Esophagus muscularis mucosa (tissue), 4 donors: ENCODE measurements at regions not wholly inside any gene's neighbourhood (a gene's known extent, or its start where the extent isn't known, plus 50 kb on each side); places are given as distances from the start of the nearest gene placed in this dataset.

ENCODE experiments used
- DNase-seq: peaks from one replicate; pipeline ENCODE4 v3.0.0-alpha.2; 2017; ENCODE audit errors: extremely low spot score
- H3K27ac ChIP-seq, 4 donors: fragments of 200-600 bp; sonication (generic); replicated peaks in 1 of 4; 1 replicate in 3 of 4; 2 replicates in 1 of 4; pipeline ENCODE4 v1.5.1; 2016 to 2019; ENCODE audit warnings: mild to moderate bottlenecking in 1 of 4
- H3K27me3 ChIP-seq, 4 donors: fragments of 200-600 bp; sonication (generic); one replicate each; pipeline versions ENCODE4 v1.5.1 to v1.6.0; 2016 to 2019
- H3K36me3 ChIP-seq, 4 donors: fragments of 200-600 bp; sonication (generic); one replicate each; pipeline ENCODE4 v1.5.1; 2016 to 2019
- H3K4me1 ChIP-seq, 4 donors: fragments of 200-600 bp; sonication (generic); one replicate each; pipeline ENCODE4 v1.5.1; 2016 to 2019
- H3K4me3 ChIP-seq, 4 donors: fragments of 200-600 bp; sonication (generic); 1 replicate in 2 of 4; 2 replicates in 2 of 4; pipeline ENCODE4 v1.5.1; 2016 to 2019; ENCODE audit warnings: mild to moderate bottlenecking in 4 of 4, moderate library complexity in 1 of 4
- H3K9me3 ChIP-seq, 4 donors: fragments of 200-600 bp; sonication (generic); 1 replicate in 3 of 4; 2 replicates in 1 of 4; pipeline ENCODE4 v1.5.1; 2016 to 2019
- CTCF ChIP-seq, 3 experiments: fragments of 200-600 bp in 2 of 3; fragments of 450-650 bp in 1 of 3; sonication (generic) in 2 of 3; IDR thresholded peaks; one replicate each; pipeline ENCODE4 v1.5.1; 2017 to 2019; ENCODE audit warnings: antibody characterized with exemption in 3 of 3, mild to moderate bottlenecking in 2 of 3, moderate library complexity in 1 of 3
- EP300 ChIP-seq: sonication (generic); formaldehyde crosslinking; IDR thresholded peaks from one replicate; pipeline ENCODE4 v1.6.1; 2017; ENCODE audit warnings: antibody characterized with exemption
- POLR2A ChIP-seq: fragments of 450-650 bp; IDR thresholded peaks from one replicate; pipeline ENCODE4 v1.6.1; 2017; ENCODE audit warnings: antibody characterized with exemption, moderate library complexity, mild to moderate bottlenecking, low read depth
- POLR2AphosphoS5 ChIP-seq, 2 donors: sonication (generic); formaldehyde crosslinking; IDR thresholded peaks; one replicate each; pipeline ENCODE4 v1.6.1; 2017; ENCODE audit warnings: antibody characterized with exemption in 2 of 2
- whole genome bisulfite sequencing: methylation state at CpG from one replicate; pipeline ENCODE4 v1.1.5; 2018; 5-methylcytosine and 5-hydroxymethylcytosine counted together
- intact Hi-C: fragments of 100-400 bp; cut with DNase I; formaldehyde crosslinking; loops from one replicate; pipeline ENCODE4 v1.15.1; 2023

GRCh38 chr2:123747326-123747725 is 277.8 kb upstream of the CNTNAP5 start:
- H3K27me3 ChIP-seq, result no peaks in the 10 kb centered on the region
- TF ChIP-seq CTCF (IDR thresholded peaks at IDR 0.05) (no peak), POLR2A (no peak), EP300 (no peak), POLR2AphosphoS5 (IDR thresholded peaks at IDR 0.05) (no peak)
- H3K9me3 ChIP-seq, result no peaks in the 10 kb centered on the region
- no peak overlapping the region for H3K4me3 ChIP-seq
- no peaks in the 10 kb centered on the region for H3K36me3 ChIP-seq
- no peak overlapping the region for H3K27ac ChIP-seq
- DNase-seq, result no peak
- peaks cover 0 to 8% (median 0%) of the 10 kb centered on the region in 4 donors for H3K4me1 ChIP-seq
- intact Hi-C loops, result no loop called here
- 86% methylated on average over 2 of the region's 2 CpGs for WGBS

- TF ChIP-seq POLR2AphosphoS5 (IDR thresholded peaks at IDR 0.05) (no peak), EP300 (no peak), POLR2A (no peak), CTCF (IDR thresholded peaks at IDR 0.05) (no peak)
- DNase-seq, result no peak
- intact Hi-C loops, result no loop called here
- Histone ChIP-seq H3K36me3 (no peaks in the 10 kb centered on the region), H3K27me3 (no peaks in the 10 kb centered on the region), H3K4me3 (no peak overlapping the region), H3K9me3 (peaks cover 0 to 9% (median 4%) of the 10 kb centered on the region in 4 donors), H3K27ac (no peak overlapping the region), H3K4me1 (no peaks in the 10 kb centered on the region)
- 86% methylated on average over 6 of the region's 6 CpGs for WGBS
These were observed 262.9 kb upstream of the CNTNAP5 start for GRCh38 chr2:123762221-123762620.

GRCh38 chr2:123768233-123768632 is 256.9 kb upstream of the CNTNAP5 start:
- intact Hi-C loops, result no loop called here
- Histone ChIP-seq H3K27me3 (no peaks in the 10 kb centered on the region), H3K4me1 (no peaks in the 10 kb centered on the region), H3K27ac (no peak overlapping the region), H3K36me3 (no peaks in the 10 kb centered on the region), H3K4me3 (no peak overlapping the region), H3K9me3 (peaks cover 0 to 5% (median under 1%) of the 10 kb centered on the region in 4 donors)
- no peak for DNase-seq
- 85% methylated on average over 2 of the region's 2 CpGs for WGBS
- no peak for TF ChIP-seq EP300
- TF ChIP-seq POLR2A, result no peak
- TF ChIP-seq POLR2AphosphoS5 (IDR thresholded peaks at IDR 0.05), result no peak
- TF ChIP-seq CTCF (IDR thresholded peaks at IDR 0.05), result no peak

GRCh38 chr2:123769001-123769400 is 256.1 kb upstream of the CNTNAP5 start:
- intact Hi-C loops, result no loop called here
- Histone ChIP-seq H3K9me3 (no peaks in the 10 kb centered on the region), H3K27me3 (no peaks in the 10 kb centered on the region), H3K36me3 (no peaks in the 10 kb centered on the region), H3K27ac (no peak overlapping the region), H3K4me1 (no peaks in the 10 kb centered on the region), H3K4me3 (no peak overlapping the region)
- TF ChIP-seq POLR2A, result no peak
- TF ChIP-seq EP300, result no peak
- TF ChIP-seq POLR2AphosphoS5 (IDR thresholded peaks at IDR 0.05), result no peak
- TF ChIP-seq CTCF (IDR thresholded peaks at IDR 0.05), result no peak
- DNase-seq, result no peak
- 80% methylated on average over 2 of the region's 2 CpGs for WGBS

- Histone ChIP-seq H3K9me3 (no peaks in the 10 kb centered on the region), H3K4me3 (no peak overlapping the region), H3K27ac (no peak overlapping the region), H3K36me3 (no peaks in the 10 kb centered on the region), H3K27me3 (no peaks in the 10 kb centered on the region), H3K4me1 (no peaks in the 10 kb centered on the region)
- WGBS, result 89% methylated on average over 1 of the region's 1 CpG
- DNase-seq, result no peak
- intact Hi-C loops, result no loop called here
- TF ChIP-seq CTCF (IDR thresholded peaks at IDR 0.05), result no peak
- TF ChIP-seq EP300, result no peak
- TF ChIP-seq POLR2A, result no peak
- no peak for TF ChIP-seq POLR2AphosphoS5 (IDR thresholded peaks at IDR 0.05)
These were observed 253.9 kb upstream of the CNTNAP5 start for GRCh38 chr2:123770996-123771720.
